ENCODE measurements at regions not wholly inside any gene's neighbourhood (a gene's known extent, or its start where the extent isn't known, plus 50 kb on each side); places are given as distances from the start of the nearest gene placed in this dataset.

DNA sequence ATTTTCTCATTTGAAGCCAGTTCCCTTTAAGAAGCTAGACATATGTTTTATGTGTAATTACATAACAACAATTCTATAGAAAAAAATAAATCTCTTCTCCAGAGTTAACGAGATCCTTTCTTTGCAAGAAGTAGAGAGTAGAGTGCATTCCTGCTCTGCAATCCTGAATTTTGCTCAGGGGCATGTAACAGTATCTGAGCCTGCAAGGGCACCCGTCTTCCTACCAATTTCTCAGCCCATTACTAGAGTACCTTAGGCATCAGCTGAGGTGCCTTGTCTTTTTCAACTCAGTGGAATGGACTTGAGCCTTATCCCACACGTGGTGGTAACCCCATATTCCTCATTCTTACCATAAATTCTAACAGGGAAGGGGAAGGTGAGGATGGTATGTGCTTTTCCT, 205.9 kb downstream of the IKZF2 start:
- DNase-seq = no peak

DNA sequence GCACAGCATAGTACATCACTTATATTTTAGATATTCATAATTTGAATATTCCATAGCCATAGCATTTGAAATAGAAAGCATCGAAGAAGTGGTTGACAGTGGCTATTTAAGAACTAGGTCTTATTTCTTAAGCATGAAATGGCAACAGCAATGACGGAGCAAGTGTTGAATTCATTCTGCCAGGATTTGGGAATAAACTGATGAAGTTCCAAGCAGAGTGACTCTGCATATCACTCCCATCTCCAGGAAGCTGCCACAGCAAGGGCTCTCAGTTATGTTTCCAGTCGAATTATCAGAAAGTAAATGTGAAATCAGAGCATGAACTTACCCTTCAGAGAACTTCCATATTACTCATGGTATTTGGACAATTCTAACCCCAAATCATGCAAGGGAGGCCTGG, 208.1 kb downstream of the IKZF2 start:
- no peak for DNase-seq

DNA sequence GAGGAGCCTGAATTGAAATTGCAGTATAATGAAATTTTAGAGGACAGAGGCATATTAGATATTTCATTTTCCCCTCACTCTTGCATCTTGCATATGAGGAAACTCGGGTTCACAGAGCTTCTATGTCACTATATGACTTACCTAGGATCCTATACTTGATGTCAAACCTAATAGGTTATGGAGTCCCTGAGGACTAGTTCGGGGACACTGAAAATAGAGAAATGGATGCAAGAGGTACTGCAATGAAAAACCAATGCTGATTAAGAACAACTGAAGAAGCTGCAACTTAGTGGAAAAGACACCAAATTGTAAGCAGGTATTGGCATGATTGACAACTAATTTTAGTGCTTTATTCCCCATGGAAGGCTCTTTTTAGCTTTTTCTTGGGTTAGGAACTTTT, 210.1 kb downstream of the IKZF2 start:
- no peak for DNase-seq

DNA sequence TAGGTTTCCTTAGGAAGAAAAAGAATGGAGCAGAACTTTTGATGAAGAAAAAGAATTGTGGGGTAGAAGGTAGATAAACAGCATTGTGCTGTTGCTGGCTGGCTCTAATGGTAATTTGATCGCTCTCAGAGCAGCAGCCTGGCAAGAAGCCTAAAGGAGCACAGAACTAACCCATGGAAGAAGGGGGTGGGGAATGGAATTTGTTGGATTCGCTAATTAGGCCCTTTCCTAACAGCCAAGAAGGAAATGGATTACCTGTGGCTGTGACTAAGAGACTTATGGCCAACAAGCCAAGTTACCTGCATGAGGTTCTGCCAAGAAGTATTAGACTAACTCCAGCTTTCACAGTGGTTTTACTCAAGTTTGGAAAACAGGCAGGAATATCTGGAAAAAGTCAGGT, 210.6 kb downstream of the IKZF2 start:
- DNase-seq = no peak

DNA sequence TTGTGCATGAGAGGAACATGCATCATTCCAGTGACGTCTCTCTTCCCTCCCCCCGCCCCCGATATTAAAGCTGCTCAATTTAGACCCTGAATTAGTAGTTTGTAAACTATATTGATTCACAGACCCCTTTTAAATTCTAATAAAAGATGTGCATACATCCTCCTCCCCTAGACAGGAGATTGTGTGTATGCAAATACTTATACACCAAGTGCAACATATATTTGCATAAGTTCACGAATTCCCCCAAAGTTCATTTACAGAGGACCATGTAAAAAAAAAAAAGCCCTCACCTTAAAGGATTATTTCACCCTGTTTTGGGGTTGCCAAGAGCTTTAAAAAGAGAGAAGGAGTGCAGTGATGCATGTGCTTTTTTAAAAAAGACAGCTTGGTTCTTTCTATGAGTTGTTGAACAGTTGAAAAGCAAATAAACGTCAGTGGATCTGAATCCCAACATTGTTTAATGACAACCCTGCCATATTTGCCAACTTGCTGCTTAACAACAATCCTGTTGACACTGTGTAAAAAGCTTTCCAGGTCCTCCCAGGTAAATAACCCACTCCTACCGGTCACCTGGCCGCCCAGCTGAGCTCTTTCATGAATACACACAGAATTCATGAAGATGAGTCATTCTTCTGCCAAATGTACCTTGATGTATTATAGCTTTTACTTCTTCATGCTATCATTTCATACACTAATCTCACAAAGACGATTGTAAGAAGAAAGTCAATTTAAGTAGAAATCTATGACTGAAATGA, 211.5 kb downstream of the IKZF2 start:
- DNase-seq = no peak

DNA sequence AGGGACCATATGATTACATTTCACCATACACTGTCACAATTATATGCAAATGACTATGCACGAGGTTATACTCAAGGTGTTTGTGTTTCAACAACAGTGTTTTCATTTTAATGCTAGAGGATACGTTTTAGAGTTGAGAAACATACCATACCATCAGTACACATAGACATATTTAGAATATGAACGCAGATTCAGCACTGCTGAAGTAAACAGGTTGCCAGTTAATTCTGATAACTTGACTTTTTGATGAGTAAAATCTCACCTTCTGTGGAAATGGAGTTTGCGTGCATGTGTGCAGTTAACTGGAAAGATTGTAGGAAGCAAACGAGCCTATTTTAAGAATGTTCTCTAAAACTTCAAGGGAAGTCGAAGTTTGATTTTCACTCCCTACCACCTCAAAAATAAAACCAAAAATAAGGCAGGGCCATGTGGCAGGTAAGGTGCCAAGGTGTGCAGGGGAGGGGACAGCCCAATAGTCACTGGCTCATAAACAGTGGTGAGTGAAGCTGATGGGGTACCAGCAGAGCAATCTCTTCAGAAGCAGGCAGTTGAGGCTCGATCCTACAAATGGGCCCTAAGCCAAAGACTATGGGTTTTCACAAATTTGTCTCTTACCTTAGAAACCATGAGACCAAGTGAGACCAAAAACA, 213.1 kb downstream of the IKZF2 start:
- DNase-seq = no peak

DNA sequence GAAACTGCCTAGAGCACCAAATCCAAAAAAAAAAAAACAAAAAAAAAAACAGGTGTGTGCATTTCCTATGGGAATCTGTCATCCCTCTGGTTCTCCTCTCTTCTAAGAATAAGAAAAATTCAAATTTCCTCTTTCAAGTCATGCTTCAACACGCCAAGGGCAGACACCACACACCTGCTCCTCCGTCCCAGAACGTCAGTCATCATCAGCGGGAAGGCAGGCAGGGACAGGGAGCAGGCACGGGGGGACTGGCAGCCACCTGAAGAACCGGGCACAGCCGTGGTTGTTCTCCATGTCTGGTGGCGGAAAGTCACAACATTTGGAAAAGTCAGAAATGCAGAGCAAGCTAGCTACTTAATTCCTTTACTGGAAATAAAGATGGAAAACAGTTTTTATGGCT, 214.8 kb downstream of the IKZF2 start:
- no peak for DNase-seq

DNA sequence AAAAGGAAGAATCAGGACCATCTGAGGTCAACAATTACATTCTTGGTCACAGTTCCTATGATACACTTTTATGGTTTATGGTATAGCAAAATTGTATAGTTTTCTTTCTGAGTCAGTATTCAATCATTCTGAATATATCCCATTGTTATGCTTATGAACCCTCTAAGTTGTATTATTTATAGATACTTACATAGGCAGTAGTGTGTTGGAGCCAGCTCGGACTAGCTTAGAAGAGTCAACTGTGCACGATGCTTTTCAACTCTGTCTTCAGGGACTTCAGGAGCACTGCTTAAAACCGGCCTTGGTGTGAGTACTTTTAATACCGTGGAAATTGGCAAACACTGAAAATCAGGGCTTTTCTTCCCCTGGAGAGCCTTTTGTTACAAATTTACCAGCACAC, 215.7 kb downstream of the IKZF2 start:
- DNase-seq = no peak

DNA sequence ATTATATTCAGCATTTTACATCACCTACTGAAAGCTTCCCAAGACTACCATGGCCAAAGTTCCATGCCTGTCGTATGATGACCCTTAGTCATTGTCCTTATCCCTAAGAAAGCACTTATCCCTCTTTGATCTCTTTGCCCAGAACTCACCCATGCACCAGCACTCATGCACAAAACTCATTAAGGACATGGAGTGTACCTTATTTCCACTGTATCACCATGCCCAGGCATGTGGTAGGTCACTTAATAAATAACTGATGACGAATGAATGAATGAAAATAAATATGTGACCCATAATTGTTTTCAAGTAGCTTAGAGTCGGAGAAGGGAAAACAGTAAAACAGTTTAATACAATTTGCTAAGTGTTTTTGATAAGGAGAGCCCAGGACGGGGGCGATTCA, 220.1 kb downstream of the IKZF2 start:
- DNase-seq = no peak

DNA sequence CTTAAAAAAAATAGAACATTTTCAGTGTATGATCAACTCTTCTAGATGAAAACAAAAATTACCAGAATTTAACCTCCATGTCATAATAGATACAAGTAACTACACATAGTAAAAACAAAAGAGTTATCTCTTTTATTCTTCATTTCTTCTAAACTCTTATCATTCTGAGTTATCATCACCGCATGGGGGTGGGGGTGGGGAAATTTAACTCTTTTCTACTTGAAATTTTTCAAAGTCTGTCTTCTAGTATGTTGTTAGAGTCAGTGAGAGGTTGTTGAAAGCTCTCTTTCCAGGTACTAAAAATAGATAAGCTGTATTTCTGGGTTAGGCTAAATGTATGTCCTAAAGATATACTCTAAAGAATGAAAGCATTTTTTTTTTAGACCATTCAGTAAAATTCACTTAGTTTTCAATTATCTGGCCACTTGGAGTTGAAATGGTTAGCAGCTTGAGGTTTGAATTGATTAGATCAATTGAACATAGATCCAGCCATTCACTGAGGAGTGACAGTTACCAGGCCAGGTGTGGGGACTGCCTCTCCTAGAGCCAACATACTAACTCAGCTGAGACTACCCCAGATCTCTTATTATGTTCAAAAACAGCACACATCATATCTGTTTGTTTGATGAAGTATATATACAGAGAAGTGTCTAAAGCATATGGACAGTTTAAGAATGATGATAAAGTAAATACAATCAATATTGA, 220.7 kb downstream of the IKZF2 start:
- no peak for DNase-seq

DNA sequence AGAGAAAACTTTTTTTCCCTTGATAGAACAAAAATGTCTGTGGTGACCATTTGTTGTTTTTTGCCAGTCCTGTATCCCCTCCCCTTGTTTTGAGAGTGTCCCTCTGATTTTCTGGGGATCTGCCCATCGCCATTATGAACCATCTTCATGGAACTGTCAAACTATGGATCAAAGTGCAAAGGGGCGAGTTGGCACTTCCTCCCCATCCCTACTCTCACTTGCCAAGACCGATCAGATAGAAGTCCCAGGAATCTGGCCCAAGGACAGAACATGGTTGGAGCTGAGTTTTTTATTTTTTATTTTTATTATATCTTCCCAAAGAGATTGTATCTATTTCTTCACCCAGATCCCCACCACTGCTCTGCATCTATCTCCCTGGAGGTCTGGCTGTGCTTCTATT, 221.4 kb downstream of the IKZF2 start:
- DNase-seq = no peak

DNA sequence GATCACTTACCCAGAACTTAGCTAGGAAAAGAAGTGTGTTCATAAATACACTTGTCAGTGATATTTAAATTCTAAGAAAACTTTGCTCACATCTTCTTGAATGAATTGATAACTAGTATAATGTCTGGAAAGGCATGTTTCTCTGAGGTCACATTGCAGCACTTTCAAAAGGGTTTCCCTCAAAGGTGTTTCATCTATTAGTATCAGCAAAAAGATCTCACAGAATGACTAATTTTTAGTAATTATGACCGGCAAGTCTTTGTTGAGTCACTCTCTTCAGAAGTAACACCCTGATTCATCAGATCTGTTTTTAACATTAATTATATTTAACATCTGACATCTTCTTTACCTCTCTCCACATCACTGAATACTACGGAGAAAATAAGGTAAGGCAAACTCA, 222.3 kb downstream of the IKZF2 start:
- no peak for DNase-seq

DNA sequence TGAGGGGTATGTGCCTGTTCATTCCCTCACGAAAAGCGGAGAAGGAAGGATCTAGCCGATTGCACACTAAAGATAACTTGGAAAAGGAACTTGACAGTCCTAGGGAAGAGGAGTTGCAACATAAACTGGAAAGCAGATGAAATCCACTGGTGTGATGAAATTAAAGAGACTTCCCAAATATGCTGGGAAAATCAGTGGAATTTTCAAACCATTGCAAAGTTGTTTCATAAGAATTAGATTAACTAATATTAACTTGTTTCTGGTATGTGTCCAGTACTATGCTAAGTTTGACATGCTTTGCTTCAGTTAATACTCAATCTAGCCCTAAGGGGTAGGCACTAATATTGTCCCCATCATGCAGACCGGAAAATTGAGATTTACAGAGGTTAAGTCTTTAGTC, 222.7 kb downstream of the IKZF2 start:
- no peak for DNase-seq

DNA sequence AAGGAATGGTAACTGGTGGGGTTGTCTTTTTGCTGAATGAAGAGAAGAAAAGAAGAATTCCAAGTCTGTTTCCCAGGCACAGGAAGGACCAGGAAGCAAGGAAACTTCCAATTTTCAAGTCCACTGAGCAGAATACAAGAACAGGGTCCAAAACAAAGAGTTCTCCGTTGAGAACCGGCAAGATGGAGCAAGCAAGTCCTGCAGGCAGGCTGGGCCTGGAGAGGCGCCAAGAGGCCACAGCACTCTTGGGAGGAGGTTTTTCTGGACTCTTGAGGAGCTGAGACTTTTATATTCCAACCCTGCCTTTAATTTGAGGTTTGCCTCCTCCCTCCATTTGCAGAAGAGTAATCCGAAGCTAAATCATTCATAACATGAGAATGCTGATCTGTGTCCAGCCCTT, 224.5 kb downstream of the IKZF2 start:
- no peak for DNase-seq

DNA sequence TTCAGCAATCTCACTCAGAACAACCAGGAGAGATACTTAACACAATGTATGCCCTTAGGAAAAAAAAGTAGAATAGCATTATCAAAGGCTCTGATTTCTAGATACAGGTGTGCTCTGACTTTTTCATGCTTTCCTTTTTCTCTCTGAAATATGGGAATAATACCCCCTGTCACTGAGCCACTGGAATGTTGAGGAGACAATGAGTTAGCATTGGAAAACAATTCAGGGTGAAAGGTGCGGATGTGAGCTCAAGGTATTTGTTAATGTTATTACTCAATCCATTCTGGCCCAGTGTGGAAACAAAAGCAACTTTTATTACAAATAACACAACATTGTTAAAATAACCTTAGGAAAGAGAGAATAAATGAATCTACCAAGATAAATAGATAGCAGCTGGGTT, 228.0 kb downstream of the IKZF2 start:
- no peak for DNase-seq

DNA sequence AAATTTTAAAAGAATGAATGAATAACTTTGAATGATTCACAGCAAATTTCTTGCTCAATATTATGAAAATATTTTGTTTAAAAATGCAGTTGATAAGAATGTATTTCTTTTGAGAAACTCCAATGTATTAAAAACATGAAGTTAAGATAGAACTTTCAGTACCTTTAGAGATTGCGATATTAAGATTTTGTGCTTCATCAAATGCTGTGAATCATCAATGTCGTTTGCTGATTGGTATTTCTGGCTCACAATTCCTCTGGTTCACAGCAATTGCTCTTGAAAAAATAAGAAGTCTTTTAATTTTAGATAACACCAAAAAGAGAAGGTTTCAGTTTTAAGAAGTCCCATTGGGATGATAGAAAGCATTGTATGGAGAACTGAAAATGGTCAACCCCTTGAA, 228.7 kb downstream of the IKZF2 start:
- DNase-seq = no peak

DNA sequence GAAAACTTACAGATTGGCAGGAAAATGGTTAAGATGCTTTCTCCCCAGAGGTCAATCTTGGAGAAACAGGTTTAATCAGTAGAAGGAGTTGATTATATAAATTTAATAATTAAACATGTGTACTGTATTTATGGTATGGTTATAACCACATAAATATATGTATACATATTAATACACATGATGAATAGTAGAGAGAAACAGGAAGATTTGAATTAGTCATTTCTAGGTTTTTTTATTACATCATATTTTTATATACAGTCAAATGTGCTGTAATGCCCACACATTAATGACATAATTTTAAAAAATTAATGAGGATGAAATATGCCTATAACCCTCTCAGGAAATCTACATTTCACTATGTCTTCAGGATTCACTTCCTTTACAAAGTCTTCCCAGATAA, 229.7 kb downstream of the IKZF2 start:
- DNase-seq = no peak

DNA sequence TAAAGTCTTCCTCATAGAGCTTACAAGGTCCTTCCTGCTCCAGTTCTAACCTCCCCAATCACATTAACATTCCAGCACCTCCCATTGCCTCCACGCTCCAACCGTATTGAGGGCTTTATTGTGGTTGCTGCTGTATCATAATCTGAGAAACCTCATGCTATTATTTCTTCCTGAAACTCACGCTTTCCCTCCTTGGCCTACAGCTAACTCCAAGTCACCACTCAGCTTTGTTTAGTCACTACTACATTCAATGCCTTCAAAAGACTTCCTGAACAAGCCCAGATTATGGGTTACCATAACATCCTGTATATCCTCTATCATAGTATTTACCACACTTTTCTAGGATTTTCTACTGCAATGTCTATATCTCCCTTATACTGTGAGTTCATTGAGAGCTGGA, 230.4 kb downstream of the IKZF2 start:
- DNase-seq = no peak

DNA sequence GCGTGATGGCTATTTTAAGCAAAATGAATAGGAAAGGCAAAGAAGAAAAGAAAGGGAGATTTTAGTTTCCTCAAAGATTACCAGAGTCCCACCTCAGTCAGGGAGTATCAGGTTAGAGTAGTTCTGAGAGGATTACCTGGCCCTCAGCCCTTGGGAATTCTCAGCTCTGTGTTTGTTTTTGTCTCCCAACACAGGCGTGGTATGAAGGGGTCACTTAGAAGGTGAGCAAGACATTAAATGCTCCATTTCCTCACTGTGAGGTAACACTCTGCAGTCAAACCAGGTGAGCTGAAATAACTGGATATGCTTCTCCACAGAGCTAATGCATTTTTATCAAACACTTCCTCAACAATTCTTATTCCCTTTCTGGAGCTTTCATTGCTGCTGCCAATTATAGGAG, 232.2 kb downstream of the IKZF2 start:
- no peak for DNase-seq

DNA sequence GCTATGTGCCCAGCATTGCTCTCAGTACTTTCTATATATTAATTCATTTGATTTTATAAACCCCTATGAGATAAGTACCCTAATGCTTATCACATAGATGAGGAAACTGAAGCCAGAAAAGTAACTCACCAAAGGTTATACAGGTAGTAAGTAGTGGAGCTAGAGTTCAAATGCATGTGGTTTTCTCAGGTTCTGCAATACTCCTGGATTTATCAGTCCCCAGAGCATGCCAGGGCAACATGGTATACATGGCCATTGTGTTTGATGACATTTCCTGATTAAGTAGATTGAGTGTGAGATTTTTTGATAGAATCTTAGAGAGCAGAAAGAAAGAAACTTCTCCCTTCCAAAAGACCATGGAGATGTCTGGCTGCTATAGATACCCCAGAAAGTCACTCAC, 233.1 kb downstream of the IKZF2 start:
- no peak for DNase-seq

DNA sequence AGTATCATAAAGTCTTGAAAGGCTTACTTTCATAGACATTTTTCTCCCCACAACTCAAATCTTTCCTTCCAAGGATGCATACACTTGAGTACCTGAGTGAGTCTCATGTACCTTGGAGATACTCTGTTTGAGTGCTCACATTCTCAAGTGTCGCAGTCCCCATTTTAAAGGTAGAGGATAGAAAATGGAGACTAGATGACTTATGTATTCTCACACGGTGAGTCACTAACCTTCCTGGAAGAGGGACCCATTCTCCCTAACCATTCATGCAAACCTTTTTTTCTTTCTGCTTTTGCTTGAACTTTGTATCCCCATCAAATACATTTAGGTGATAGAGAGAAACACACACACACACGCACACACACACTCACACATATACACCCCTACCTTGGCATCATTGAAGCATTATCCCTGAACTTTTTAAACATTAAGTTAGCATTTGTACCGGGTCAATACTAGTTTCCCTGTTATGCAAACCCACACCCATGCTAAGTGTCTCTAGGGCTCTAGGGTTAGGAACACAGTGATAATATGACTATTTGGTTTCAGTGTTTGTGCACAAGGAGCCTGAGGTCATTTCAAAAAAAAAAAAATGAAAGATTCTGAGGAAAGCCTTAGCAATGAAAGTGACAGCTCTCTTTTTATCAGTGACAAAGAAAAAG, 236.2 kb downstream of the IKZF2 start:
- DNase-seq = no peak

DNA sequence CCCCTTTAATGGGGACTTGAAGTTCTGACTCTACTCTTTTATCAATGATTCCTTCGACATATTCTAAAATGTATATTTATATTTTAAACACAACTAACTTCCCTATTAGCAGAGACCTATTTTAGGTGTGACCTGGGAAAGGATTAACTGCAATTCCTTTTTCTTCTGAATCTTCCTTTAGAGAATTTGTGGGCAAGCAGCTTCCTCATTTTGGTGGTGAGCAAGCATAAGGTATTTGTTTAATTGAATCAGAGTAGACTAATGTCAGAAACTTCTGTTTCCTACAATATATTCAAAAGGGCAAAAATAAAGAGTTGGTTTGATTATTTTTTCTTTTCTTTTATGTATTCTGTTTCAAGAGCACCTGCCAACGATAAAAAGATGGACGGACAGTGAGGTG, 237.0 kb downstream of the IKZF2 start:
- DNase-seq = no peak

DNA sequence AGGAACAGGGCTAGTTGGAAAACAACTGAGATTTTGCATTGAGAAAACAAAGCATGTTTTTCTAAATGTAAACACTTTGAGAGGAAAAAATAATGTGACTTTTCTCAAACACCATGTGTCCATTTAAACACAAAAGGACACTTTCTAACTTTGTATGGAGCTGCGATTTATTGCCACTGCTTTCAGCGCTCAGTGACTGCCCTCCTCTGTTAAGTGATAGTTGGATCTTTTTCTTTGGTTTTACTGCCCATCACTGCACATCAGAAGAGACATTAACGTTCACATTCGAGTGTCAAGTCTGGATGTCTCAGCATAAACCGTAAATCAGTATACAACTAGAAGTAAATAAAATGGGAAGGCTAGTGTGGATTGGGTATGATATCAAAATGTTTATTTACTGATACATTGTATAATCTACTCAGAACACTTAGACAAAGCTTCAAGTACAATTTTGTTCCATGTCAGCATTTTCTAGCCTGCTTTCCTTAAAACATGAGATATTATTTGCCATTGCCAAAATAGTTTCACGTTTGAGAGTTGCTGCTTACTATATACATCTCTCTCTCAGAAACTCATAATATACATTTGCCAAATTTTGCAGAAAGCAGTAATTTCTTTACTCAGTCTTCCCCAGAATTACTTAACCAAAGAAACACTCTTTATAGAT, 237.6 kb downstream of the IKZF2 start:
- no peak for DNase-seq
